Fibroblast of mammary gland (primary cell): ENCODE measurements at regions not wholly inside any gene's neighbourhood (a gene's known extent, or its start where the extent isn't known, plus 50 kb on each side); places are given as distances from the start of the nearest gene placed in this dataset.
A peak's percentile ranks its signal among the peaks of the same experiment; 100 is the strongest.

ENCODE experiments used
- DNase-seq: peaks from one replicate; pipeline ENCODE4 v3.0.0-alpha.2; 2010; ENCODE audit warnings: low read depth
- H3K4me3 ChIP-seq: 2 replicates; pipeline ENCODE4 v1.5.1; 2011; ENCODE audit warnings: low read depth, mild to moderate bottlenecking, low read length, moderate library complexity; ENCODE audit not compliant: control insufficient read depth
- TF ChIP-seq, protein P1 (sequence below): conservative IDR thresholded peaks from 2 replicates; pipeline ENCODE4 v1.5.1; 2011; ENCODE audit warnings: low read depth, low read length, inconsistent platforms; ENCODE audit not compliant: control insufficient read depth, insufficient read depth

GRCh38 chr3:16050641-16051467, 123.6 kb upstream of the GALNT15 start:
- H3K4me3 ChIP-seq = no peak overlapping the region
- DNase-seq = no peak
- TF ChIP-seq, protein P1, sequence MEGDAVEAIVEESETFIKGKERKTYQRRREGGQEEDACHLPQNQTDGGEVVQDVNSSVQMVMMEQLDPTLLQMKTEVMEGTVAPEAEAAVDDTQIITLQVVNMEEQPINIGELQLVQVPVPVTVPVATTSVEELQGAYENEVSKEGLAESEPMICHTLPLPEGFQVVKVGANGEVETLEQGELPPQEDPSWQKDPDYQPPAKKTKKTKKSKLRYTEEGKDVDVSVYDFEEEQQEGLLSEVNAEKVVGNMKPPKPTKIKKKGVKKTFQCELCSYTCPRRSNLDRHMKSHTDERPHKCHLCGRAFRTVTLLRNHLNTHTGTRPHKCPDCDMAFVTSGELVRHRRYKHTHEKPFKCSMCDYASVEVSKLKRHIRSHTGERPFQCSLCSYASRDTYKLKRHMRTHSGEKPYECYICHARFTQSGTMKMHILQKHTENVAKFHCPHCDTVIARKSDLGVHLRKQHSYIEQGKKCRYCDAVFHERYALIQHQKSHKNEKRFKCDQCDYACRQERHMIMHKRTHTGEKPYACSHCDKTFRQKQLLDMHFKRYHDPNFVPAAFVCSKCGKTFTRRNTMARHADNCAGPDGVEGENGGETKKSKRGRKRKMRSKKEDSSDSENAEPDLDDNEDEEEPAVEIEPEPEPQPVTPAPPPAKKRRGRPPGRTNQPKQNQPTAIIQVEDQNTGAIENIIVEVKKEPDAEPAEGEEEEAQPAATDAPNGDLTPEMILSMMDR = no peak

GRCh38 chr3:16051691-16052090, 122.8 kb upstream of the GALNT15 start:
- no peak overlapping the region for H3K4me3 ChIP-seq
- DNase-seq = no peak
- TF ChIP-seq, protein P1 = no peak

DNA sequence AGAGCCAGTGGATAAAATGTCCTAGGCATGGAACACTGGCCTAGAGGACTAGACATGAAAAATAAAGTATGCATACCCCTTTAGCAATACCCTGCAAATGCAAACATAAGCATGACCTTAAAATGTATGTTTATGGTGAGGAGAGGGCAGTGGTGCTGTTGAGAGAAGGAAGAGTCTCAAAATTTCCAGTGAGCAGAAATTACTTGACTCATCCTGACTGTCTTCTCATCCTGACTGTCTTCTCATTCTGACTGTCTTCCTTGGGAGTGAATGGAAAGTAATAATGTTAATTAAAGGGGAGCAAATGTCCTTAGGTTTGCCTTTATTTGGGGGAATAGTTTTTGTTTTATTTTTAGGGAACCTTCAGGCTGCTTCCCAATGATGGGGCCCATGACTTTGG, 121.5 kb upstream of the GALNT15 start:
- peak; percentile 33 for DNase-seq
- TF ChIP-seq, protein P1 = no peak
- no peak overlapping the region for H3K4me3 ChIP-seq

DNA sequence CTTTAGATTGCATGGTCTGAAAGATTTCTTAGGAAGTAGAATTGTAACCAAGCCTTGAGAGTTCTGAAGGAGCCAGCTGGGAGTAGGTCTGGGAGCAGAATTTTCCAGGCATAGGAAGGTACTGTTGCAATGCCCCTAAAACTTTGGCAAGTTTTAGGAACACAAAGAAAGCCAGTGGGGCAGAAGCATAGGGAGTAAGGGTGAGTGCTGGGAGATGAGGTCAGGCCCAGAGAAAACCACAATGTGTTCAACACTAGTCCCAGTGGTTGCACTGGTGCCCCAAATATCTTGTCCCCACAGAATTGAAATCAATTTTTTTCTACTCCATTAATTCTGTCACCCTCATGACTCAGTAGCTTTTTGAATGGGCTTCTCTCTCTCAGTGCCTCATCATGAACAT, 120.7 kb upstream of the GALNT15 start:
- DNase-seq = peak; percentile 72
- TF ChIP-seq, protein P1 = no peak
- H3K4me3 ChIP-seq = no peak overlapping the region

GRCh38 chr3:16055606-16056211, 118.8 kb upstream of the GALNT15 start:
- TF ChIP-seq, protein P1 = no peak
- no peak for DNase-seq

GRCh38 chr3:16056217-16056616, 118.3 kb upstream of the GALNT15 start:
- TF ChIP-seq, protein P1 = no peak
- peak; percentile 96 for DNase-seq
- no peak overlapping the region for H3K4me3 ChIP-seq

More at GRCh38 chr3:16055606-16056211, 118.8 kb upstream of the GALNT15 start:
- no peak overlapping the region for H3K4me3 ChIP-seq

DNA sequence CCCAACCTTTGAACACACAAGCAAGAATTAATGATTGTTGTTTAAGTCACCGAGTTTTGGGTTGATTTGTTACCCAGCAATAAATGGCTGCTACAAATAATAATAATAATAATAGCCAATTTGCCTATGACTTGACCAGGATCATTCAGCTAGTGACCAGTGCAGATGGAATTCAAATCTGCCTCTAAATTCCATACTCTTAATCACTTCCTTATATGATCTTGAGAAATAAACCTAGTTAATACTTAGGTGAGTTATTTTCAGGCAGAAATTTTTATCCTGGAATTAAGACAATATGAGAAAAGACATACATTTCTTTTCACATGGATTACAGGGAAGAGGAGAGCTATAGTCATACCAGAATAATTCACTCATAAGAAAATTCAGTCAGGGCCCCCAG, 116.0 kb upstream of the GALNT15 start:
- peak; percentile 58 for DNase-seq
- no peak overlapping the region for H3K4me3 ChIP-seq
- TF ChIP-seq, protein P1 = no peak
